ENCODE measurements at regions not wholly inside any gene's neighbourhood (a gene's known extent, or its start where the extent isn't known, plus 50 kb on each side); places are given as distances from the start of the nearest gene placed in this dataset.

GRCh38 chr10:43903451-43903850, 254.8 kb upstream of the ZNF32 start:
- DNase-seq (ENCODE audit: low read depth in 2 of 2), result no peak

- DNase-seq (ENCODE audit: low read depth in 2 of 2), result no peak
Observed at GRCh38 chr10:43902842-43903241, 254.2 kb upstream of the ZNF32 start.

- DNase-seq (ENCODE audit: low read depth in 2 of 2), result no peak
Observed at GRCh38 chr10:43901744-43902504, 253.2 kb upstream of the ZNF32 start.

- no peak for DNase-seq (ENCODE audit: low read depth in 2 of 2)
Observed at GRCh38 chr10:43901302-43901701, 252.6 kb upstream of the ZNF32 start.

GRCh38 chr10:43900571-43900970, 251.9 kb upstream of the ZNF32 start:
- DNase-seq (ENCODE audit: low read depth in 2 of 2), result no peak

- DNase-seq (ENCODE audit: low read depth in 2 of 2), result no peak
Observed at GRCh38 chr10:43899224-43899959, 250.7 kb upstream of the ZNF32 start.

GRCh38 chr10:43898592-43898991, 249.9 kb upstream of the ZNF32 start:
- no peak for DNase-seq (ENCODE audit: low read depth in 2 of 2)

- DNase-seq (ENCODE audit: low read depth in 2 of 2), result no peak
Observed at GRCh38 chr10:43897765-43898419, 249.2 kb upstream of the ZNF32 start.

GRCh38 chr10:43892062-43892770, 243.5 kb upstream of the ZNF32 start:
- DNase-seq (ENCODE audit: low read depth in 2 of 2), result no peak

GRCh38 chr10:43891241-43891640, 242.6 kb upstream of the ZNF32 start:
- DNase-seq (ENCODE audit: low read depth in 2 of 2), result no peak

GRCh38 chr10:43890124-43890523, 241.4 kb upstream of the ZNF32 start:
- no peak for DNase-seq (ENCODE audit: low read depth in 2 of 2)

GRCh38 chr10:43888586-43888985, 239.9 kb upstream of the ZNF32 start:
- no peak for DNase-seq (ENCODE audit: low read depth in 2 of 2)

GRCh38 chr10:43885842-43886241, 237.2 kb upstream of the ZNF32 start:
- DNase-seq (ENCODE audit: low read depth in 2 of 2), result no peak

- no peak for DNase-seq (ENCODE audit: low read depth in 2 of 2)
Observed at GRCh38 chr10:43885252-43885651, 236.6 kb upstream of the ZNF32 start.

GRCh38 chr10:43884501-43885105, 235.9 kb upstream of the ZNF32 start:
- no peak for DNase-seq (ENCODE audit: low read depth in 2 of 2)

GRCh38 chr10:43882711-43883110, 234.0 kb upstream of the ZNF32 start:
- no peak for DNase-seq (ENCODE audit: low read depth in 2 of 2)

GRCh38 chr10:43881657-43882056, 233.0 kb upstream of the ZNF32 start:
- no peak for DNase-seq (ENCODE audit: low read depth in 2 of 2)

GRCh38 chr10:43880160-43880559, 231.5 kb upstream of the ZNF32 start:
- no peak for DNase-seq (ENCODE audit: low read depth in 2 of 2)

- DNase-seq (ENCODE audit: low read depth in 2 of 2), result no peak
Observed at GRCh38 chr10:43879742-43880141, 231.1 kb upstream of the ZNF32 start.

GRCh38 chr10:43879162-43879561, 230.5 kb upstream of the ZNF32 start:
- no peak for DNase-seq (ENCODE audit: low read depth in 2 of 2)

GRCh38 chr10:43878386-43878785, 229.7 kb upstream of the ZNF32 start:
- no peak for DNase-seq (ENCODE audit: low read depth in 2 of 2)

GRCh38 chr10:43876976-43877375, 228.3 kb upstream of the ZNF32 start:
- DNase-seq (ENCODE audit: low read depth in 2 of 2), result no peak
